ENCODE measurements at regions not wholly inside any gene's neighbourhood (a gene's known extent, or its start where the extent isn't known, plus 50 kb on each side); places are given as distances from the start of the nearest gene placed in this dataset.

DNA sequence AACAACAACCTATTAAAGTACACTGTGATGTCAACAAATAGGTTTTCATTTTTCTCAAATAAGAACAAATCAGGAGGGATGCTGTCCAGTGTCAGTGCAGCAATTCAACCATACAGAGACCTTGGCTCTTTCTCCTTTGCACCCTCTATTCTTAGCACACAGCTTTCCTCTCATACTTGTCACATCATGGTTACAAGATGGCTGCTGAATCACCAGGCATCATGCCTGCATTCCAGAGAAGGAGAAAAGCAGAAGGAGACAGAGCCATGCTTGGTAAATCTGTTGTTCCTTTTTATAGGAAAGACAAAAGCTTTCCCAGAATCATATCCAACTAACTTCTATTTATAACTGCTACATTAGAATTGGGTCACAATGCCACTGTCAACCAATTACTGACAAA lies 124.7 kb upstream of the VLDLR start:
- no peaks in the 10 kb centered on the region for H3K27me3 ChIP-seq (replicated peaks in 1 of 2; ENCODE audit: control insufficient read depth in 2 of 2, insufficient read depth in 2 of 2, low read length in 1 of 2)
- no peaks in the 10 kb centered on the region for H4K20me1 ChIP-seq (ENCODE audit: control insufficient read depth, insufficient read depth)
- no peaks in the 10 kb centered on the region for H3K4me1 ChIP-seq (ENCODE audit: control insufficient read depth, insufficient read depth, low read length)
- intact Hi-C loops (cut with micrococcal nuclease; ENCODE audit: unreplicated experiment): no loop called here
- no peak overlapping the region for H3K4me2 ChIP-seq (ENCODE audit: control insufficient read depth, insufficient read depth)
- H3K27ac ChIP-seq (ENCODE audit: control insufficient read depth, insufficient read depth): no peak overlapping the region
- H3K36me3 ChIP-seq (ENCODE audit: control insufficient read depth in 2 of 2, insufficient read depth in 2 of 2, low read length in 1 of 2): no peaks in the 10 kb centered on the region
- ATAC-seq (no peak), FAIRE-seq (no peak), DNase-seq (ENCODE audit: low read depth, low spot score) (no peak)
- no peak overlapping the region for H2AFZ ChIP-seq (ENCODE audit: control insufficient read depth, low read depth, low read length)
- no TSS peak for BruUV-seq (replicated peaks)
- no peak overlapping the region for H3K9ac ChIP-seq (ENCODE audit: control insufficient read depth, insufficient read depth, low read length)
- H3K79me2 ChIP-seq (ENCODE audit: control insufficient read depth, insufficient read depth, low read length): no peaks in the 10 kb centered on the region
- ChIA-PET RAD21 (ENCODE audit: unreplicated experiment) (no interaction called here), SMC1A (ENCODE audit: uncharacterized antibody, unreplicated experiment) (no interaction called here), CTCF (no interaction called here), POLR2A (no interaction called here)
- no peak overlapping the region for H3K4me3 ChIP-seq
- no peaks in the 10 kb centered on the region for H3K9me3 ChIP-seq (replicated peaks; ENCODE audit: control insufficient read depth, insufficient read depth, low read length)
- in situ Hi-C loops (cut with MboI): no loop called here
- TF ChIP-seq, protein P1, sequence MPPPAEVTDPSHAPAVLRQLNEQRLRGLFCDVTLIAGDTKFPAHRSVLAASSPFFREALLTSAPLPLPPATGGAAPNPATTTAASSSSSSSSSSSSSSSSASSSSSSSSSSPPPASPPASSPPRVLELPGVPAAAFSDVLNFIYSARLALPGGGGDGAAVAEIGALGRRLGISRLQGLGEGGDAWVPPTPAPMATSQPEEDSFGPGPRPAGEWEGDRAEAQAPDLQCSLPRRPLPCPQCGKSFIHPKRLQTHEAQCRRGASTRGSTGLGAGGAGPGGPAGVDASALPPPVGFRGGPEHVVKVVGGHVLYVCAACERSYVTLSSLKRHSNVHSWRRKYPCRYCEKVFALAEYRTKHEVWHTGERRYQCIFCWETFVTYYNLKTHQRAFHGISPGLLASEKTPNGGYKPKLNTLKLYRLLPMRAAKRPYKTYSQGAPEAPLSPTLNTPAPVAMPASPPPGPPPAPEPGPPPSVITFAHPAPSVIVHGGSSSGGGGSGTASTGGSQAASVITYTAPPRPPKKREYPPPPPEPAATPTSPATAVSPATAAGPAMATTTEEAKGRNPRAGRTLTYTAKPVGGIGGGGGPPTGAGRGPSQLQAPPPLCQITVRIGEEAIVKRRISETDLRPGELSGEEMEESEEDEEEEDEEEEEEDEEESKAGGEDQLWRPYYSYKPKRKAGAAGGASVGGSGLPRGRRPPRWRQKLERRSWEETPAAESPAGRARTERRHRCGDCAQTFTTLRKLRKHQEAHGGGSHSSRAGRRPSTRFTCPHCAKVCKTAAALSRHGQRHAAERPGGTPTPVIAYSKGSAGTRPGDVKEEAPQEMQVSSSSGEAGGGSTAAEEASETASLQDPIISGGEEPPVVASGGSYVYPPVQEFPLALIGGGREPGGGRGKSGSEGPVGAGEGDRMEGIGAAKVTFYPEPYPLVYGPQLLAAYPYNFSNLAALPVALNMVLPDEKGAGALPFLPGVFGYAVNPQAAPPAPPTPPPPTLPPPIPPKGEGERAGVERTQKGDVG (CRISPR knock-in tag; IDR thresholded peaks at IDR 0.05): no peak
- TF ChIP-seq YY1 (IDR thresholded peaks at IDR 0.05; ENCODE audit: low read depth, low read length): no peak
- no peak for TF ChIP-seq KLF5 (IDR thresholded peaks at IDR 0.05; ENCODE audit: partially characterized antibody)
- no peak for TF ChIP-seq ZNF687 (IDR thresholded peaks at IDR 0.05)
- no peak for TF ChIP-seq JUNB (IDR thresholded peaks at IDR 0.05)
- TF ChIP-seq, protein P2, sequence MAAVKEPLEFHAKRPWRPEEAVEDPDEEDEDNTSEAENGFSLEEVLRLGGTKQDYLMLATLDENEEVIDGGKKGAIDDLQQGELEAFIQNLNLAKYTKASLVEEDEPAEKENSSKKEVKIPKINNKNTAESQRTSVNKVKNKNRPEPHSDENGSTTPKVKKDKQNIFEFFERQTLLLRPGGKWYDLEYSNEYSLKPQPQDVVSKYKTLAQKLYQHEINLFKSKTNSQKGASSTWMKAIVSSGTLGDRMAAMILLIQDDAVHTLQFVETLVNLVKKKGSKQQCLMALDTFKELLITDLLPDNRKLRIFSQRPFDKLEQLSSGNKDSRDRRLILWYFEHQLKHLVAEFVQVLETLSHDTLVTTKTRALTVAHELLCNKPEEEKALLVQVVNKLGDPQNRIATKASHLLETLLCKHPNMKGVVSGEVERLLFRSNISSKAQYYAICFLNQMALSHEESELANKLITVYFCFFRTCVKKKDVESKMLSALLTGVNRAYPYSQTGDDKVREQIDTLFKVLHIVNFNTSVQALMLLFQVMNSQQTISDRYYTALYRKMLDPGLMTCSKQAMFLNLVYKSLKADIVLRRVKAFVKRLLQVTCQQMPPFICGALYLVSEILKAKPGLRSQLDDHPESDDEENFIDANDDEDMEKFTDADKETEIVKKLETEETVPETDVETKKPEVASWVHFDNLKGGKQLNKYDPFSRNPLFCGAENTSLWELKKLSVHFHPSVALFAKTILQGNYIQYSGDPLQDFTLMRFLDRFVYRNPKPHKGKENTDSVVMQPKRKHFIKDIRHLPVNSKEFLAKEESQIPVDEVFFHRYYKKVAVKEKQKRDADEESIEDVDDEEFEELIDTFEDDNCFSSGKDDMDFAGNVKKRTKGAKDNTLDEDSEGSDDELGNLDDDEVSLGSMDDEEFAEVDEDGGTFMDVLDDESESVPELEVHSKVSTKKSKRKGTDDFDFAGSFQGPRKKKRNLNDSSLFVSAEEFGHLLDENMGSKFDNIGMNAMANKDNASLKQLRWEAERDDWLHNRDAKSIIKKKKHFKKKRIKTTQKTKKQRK (IDR thresholded peaks at IDR 0.05; ENCODE audit: low read depth, low read length): no peak
- TF ChIP-seq, protein P3, sequence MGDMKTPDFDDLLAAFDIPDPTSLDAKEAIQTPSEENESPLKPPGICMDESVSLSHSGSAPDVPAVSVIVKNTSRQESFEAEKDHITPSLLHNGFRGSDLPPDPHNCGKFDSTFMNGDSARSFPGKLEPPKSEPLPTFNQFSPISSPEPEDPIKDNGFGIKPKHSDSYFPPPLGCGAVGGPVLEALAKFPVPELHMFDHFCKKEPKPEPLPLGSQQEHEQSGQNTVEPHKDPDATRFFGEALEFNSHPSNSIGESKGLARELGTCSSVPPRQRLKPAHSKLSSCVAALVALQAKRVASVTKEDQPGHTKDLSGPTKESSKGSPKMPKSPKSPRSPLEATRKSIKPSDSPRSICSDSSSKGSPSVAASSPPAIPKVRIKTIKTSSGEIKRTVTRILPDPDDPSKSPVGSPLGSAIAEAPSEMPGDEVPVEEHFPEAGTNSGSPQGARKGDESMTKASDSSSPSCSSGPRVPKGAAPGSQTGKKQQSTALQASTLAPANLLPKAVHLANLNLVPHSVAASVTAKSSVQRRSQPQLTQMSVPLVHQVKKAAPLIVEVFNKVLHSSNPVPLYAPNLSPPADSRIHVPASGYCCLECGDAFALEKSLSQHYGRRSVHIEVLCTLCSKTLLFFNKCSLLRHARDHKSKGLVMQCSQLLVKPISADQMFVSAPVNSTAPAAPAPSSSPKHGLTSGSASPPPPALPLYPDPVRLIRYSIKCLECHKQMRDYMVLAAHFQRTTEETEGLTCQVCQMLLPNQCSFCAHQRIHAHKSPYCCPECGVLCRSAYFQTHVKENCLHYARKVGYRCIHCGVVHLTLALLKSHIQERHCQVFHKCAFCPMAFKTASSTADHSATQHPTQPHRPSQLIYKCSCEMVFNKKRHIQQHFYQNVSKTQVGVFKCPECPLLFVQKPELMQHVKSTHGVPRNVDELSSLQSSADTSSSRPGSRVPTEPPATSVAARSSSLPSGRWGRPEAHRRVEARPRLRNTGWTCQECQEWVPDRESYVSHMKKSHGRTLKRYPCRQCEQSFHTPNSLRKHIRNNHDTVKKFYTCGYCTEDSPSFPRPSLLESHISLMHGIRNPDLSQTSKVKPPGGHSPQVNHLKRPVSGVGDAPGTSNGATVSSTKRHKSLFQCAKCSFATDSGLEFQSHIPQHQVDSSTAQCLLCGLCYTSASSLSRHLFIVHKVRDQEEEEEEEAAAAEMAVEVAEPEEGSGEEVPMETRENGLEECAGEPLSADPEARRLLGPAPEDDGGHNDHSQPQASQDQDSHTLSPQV (IDR thresholded peaks at IDR 0.05): no peak
- no peak for TF ChIP-seq RCOR1 (conservative IDR thresholded peaks at IDR 0.05; ENCODE audit: low read depth, low read length)
- TF ChIP-seq EZH2 (IDR thresholded peaks at IDR 0.05; ENCODE audit: borderline replicate concordance, control insufficient read depth, low read depth, low read length): no peak
- TF ChIP-seq WRNIP1 (IDR thresholded peaks at IDR 0.05; ENCODE audit: borderline replicate concordance, low read depth, low read length): no peak
- TF ChIP-seq SMARCA5 (IDR thresholded peaks at IDR 0.05): no peak
